ENCODE measurements at regions not wholly inside any gene's neighbourhood (a gene's known extent, or its start where the extent isn't known, plus 50 kb on each side); places are given as distances from the start of the nearest gene placed in this dataset.

GRCh38 chr19:57057036-57057686, 62.6 kb upstream of the USP29 start (continued):
- no peak for TF ChIP-seq ETS1 (conservative IDR thresholded peaks at IDR 0.05; ENCODE audit: control insufficient read depth, low read depth, low read length)
- no peak for TF ChIP-seq POLR3G (IDR thresholded peaks at IDR 0.05; ENCODE audit: extremely low read depth, insufficient read length, insufficient replicate concordance)
- no peak for TF ChIP-seq PHB (CRISPR knock-in tag; IDR thresholded peaks at IDR 0.05)
- no peak for TF ChIP-seq MECOM (CRISPR knock-in tag; IDR thresholded peaks at IDR 0.05)

- no peak overlapping the region for H3K4me3 ChIP-seq
- ATAC-seq (no peak), DNase-seq (ENCODE audit: extremely low read depth in 1 of 4, low spot score in 3 of 4) (no peak), FAIRE-seq (no peak)
- no peak overlapping the region for H3K27ac ChIP-seq (ENCODE audit: extremely low read depth, low read depth, low read length)
- ChIA-PET CTCF (ENCODE audit: low intra/inter-chr PET ratio) (no interaction called here), POLR2A (no interaction called here)
- H3K4me2 ChIP-seq (ENCODE audit: insufficient read depth, low read length) = no peak overlapping the region
- no peaks in the 10 kb centered on the region for H3K9me1 ChIP-seq (ENCODE audit: control insufficient read depth, insufficient read depth, low read length)
- in situ Hi-C loops (cut with MboI) (no loop called here), intact Hi-C loops (cut with micrococcal nuclease) (no loop called here)
- H3K9me3 ChIP-seq (replicated peaks; ENCODE audit: control insufficient read depth, insufficient read depth, low read depth, low read length) = no peaks in the 10 kb centered on the region
- no peaks in the 10 kb centered on the region for H3K27me3 ChIP-seq (ENCODE audit: control insufficient read depth in 2 of 2, insufficient read depth in 2 of 2, low read length in 2 of 2)
- no peaks in the 10 kb centered on the region for H3K4me1 ChIP-seq (replicated peaks in 1 of 2; ENCODE audit: control insufficient read depth in 2 of 2, insufficient read depth in 2 of 2, low read length in 2 of 2)
- no peak overlapping the region for H3K9ac ChIP-seq (ENCODE audit: insufficient read depth in 1 of 2, low read depth in 2 of 2, low read length in 2 of 2)
- H3K36me3 ChIP-seq (ENCODE audit: control insufficient read depth, insufficient read depth, low read length) = no peaks in the 10 kb centered on the region
- TF ChIP-seq ZNF589 (CRISPR knock-in tag; IDR thresholded peaks at IDR 0.05; ENCODE audit: low read depth) = no peak
- TF ChIP-seq, protein P1, sequence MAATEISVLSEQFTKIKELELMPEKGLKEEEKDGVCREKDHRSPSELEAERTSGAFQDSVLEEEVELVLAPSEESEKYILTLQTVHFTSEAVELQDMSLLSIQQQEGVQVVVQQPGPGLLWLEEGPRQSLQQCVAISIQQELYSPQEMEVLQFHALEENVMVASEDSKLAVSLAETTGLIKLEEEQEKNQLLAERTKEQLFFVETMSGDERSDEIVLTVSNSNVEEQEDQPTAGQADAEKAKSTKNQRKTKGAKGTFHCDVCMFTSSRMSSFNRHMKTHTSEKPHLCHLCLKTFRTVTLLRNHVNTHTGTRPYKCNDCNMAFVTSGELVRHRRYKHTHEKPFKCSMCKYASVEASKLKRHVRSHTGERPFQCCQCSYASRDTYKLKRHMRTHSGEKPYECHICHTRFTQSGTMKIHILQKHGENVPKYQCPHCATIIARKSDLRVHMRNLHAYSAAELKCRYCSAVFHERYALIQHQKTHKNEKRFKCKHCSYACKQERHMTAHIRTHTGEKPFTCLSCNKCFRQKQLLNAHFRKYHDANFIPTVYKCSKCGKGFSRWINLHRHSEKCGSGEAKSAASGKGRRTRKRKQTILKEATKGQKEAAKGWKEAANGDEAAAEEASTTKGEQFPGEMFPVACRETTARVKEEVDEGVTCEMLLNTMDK (IDR thresholded peaks at IDR 0.05; ENCODE audit: borderline replicate concordance, insufficient read depth, low read depth, low read length, poor library complexity, severe bottlenecking) = no peak
- no peak for TF ChIP-seq ZBTB17 (CRISPR knock-in tag; IDR thresholded peaks at IDR 0.05)
- H2AFZ ChIP-seq (ENCODE audit: low read depth, low read length) = no peak overlapping the region
- BruUV-seq (replicated peaks) = no TSS peak
- no peaks in the 10 kb centered on the region for H3K79me2 ChIP-seq (ENCODE audit: control insufficient read depth, insufficient read depth, low read length)
- WGBS (ENCODE audit: insufficient coverage, low coverage, missing lambda C conversion rate) = 6% methylated on average over 6 of the region's 6 CpGs
- H4K20me1 ChIP-seq (replicated peaks; ENCODE audit: control insufficient read depth, insufficient read depth, low read length) = no peaks in the 10 kb centered on the region
Observed at GRCh38 chr19:57058871-57059270, 60.9 kb upstream of the USP29 start.

Data from K562 (cell line).